ENCODE measurements at regions not wholly inside any gene's neighbourhood (a gene's known extent, or its start where the extent isn't known, plus 50 kb on each side); places are given as distances from the start of the nearest gene placed in this dataset.

- TF ChIP-seq FOXA2 (IDR thresholded peaks at IDR 0.05): no peak
- no peak for TF ChIP-seq SP1 (IDR thresholded peaks at IDR 0.05)
- TF ChIP-seq CTCF (IDR thresholded peaks at IDR 0.05; ENCODE audit: low read depth, low read length, missing input control): no peak
- TF ChIP-seq REST (IDR thresholded peaks at IDR 0.05): no peak
- TF ChIP-seq JUND (IDR thresholded peaks at IDR 0.05): no peak
- no peak for TF ChIP-seq FOXA1 (IDR thresholded peaks at IDR 0.05)
- TF ChIP-seq ZBTB33 (IDR thresholded peaks at IDR 0.05): no peak
- no peak for TF ChIP-seq EGR1 (IDR thresholded peaks at IDR 0.05; ENCODE audit: low read depth in 2 of 2)
- TF ChIP-seq RAD21 (IDR thresholded peaks at IDR 0.05): no peak
- TF ChIP-seq YY1 (IDR thresholded peaks at IDR 0.05): no peak
- TF ChIP-seq TAF1 (conservative IDR thresholded peaks at IDR 0.05): no peak
- TF ChIP-seq MAX (IDR thresholded peaks at IDR 0.05): no peak
These were observed 52.3 kb upstream of the TIAM1 start for GRCh38 chr21:31396399-31396798.

Measured in liver (tissue), 3 donors.